ENCODE measurements at regions not wholly inside any gene's neighbourhood (a gene's known extent, or its start where the extent isn't known, plus 50 kb on each side); places are given as distances from the start of the nearest gene placed in this dataset.

DNA sequence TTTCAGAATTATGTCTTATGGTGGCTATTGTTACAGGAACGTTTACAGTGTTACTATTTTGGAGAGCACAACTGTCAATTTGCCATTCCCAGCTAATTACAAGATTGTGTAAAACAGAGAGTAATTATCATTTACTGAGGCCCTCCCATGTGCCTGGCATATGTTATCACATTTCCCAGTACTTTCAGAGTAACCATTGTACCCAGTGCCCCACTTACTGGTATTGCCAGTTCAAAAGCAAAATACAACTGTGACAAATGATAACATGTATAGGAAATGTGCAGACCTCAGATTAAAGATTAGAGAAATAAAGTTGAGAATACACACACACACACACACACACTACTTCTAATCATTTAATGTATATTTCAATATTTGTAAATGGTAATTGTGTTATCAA is 572.5 kb downstream of the POM121L12 start (continued):
- TF ChIP-seq ZBTB4 (CRISPR knock-in tag; IDR thresholded peaks at IDR 0.05; ENCODE audit: borderline replicate concordance): no peak
- no peak for TF ChIP-seq POLR2AphosphoS5 (IDR thresholded peaks at IDR 0.05; ENCODE audit: low read depth, low read length)

GRCh38 chr7:53609185-53609584 is 573.8 kb downstream of the POM121L12 start:
- POLR2A ChIA-PET: no interaction called here
- intact Hi-C loops (cut with micrococcal nuclease; ENCODE audit: unreplicated experiment): no loop called here
- ATAC-seq: no peak

More at GRCh38 chr7:53609185-53609584, 573.8 kb downstream of the POM121L12 start:
- FAIRE-seq (no peak), DNase-seq (ENCODE audit: low spot score) (no peak)
- Histone ChIP-seq H3K79me2 (ENCODE audit: insufficient read depth, low read length) (no peaks in the 10 kb centered on the region), H3K9me3 (ENCODE audit: low read length) (peaks cover 68% of the 10 kb centered on the region), H3K4me2 (ENCODE audit: low read depth, low read length) (no peak overlapping the region), H3K27ac (ENCODE audit: extremely low read length, insufficient read depth, low read length) (no peak overlapping the region), H3K4me1 (ENCODE audit: insufficient read depth, low read length) (no peaks in the 10 kb centered on the region), H3K27me3 (ENCODE audit: control insufficient read depth in 1 of 2, insufficient read depth in 2 of 2, low read length in 2 of 2) (no peaks in the 10 kb centered on the region), H4K20me1 (ENCODE audit: insufficient read depth, low read length) (no peaks in the 10 kb centered on the region), H2AFZ (ENCODE audit: low read length) (no peak overlapping the region), H3K4me3 (replicated peaks in 1 of 3; ENCODE audit: insufficient read depth in 1 of 3, low read depth in 2 of 3, low read length in 3 of 3) (no peak overlapping the region), H3K9ac (ENCODE audit: insufficient read depth, low read depth, low read length) (no peak overlapping the region), H3K36me3 (replicated peaks in 1 of 2; ENCODE audit: control insufficient read depth in 1 of 2, insufficient read depth in 2 of 2, low read length in 2 of 2) (no peaks in the 10 kb centered on the region)
- BruUV-seq (replicated peaks): no TSS peak
- CTCF ChIA-PET (ENCODE audit: low intra/inter-chr PET ratio, low total read pairs): no interaction called here
- no peak for TF ChIP-seq ZBED4 (CRISPR knock-in tag; IDR thresholded peaks at IDR 0.05; ENCODE audit: borderline replicate concordance)
- no peak for TF ChIP-seq PRDM4 (CRISPR knock-in tag; IDR thresholded peaks at IDR 0.05; ENCODE audit: borderline replicate concordance)
- TF ChIP-seq REXO4 (CRISPR knock-in tag; IDR thresholded peaks at IDR 0.05; ENCODE audit: borderline replicate concordance): no peak
- no peak for TF ChIP-seq SRSF4 (IDR thresholded peaks at IDR 0.05; ENCODE audit: low read depth, low read length, poor library complexity, severe bottlenecking)
- no peak for TF ChIP-seq ERF (CRISPR knock-in tag; IDR thresholded peaks at IDR 0.05)
- 44% methylated on average over 1 of the region's 1 CpG for WGBS (ENCODE audit: low lambda C conversion rate)
- in situ Hi-C loops (cut with HindIII; ENCODE audit: extremely low pct_ligation_motif_present, low pct_unique_long_range_greater_than_20kb): no loop called here
